Activated T-helper 1 cell treated with Interleukin-2 at 50 U/mL for 16 hours (primary cell): ENCODE measurements at regions not wholly inside any gene's neighbourhood (a gene's known extent, or its start where the extent isn't known, plus 50 kb on each side); places are given as distances from the start of the nearest gene placed in this dataset.
"Not testable (repeated sequence)": the region's sequence is repeated elsewhere in the genome, so short reads cannot be mapped to it uniquely, and the experiment has no call there.

Experiments used
- DNase-seq: peaks from one replicate; pipeline ENCODE4 v3.0.0-alpha.2; 2020; ENCODE audit warnings: low read depth

GRCh38 chr7:39758234-39758970, 135.0 kb downstream of the RALA start:
- DNase-seq: no peak

DNA sequence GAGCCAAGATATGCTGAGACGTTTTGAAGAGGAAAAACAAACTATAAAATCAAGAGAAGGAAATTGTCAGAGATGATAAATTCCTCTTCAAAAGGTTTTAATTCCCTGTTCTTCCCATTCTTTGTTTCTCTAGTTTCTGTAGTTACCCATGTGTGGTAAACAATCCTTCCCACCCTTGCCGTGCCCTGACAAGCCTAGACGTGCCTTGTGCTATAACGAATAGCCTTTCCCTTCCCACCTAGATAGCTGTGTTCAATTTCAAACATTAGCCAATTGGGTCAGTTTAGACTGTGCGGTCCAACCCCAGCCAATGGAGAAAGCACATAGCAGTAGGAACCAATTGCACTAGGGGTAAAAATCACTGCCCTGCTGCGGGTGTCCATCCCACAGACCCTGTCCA, 138.1 kb downstream of the RALA start:
- no peak for DNase-seq

GRCh38 chr7:39762466-39762865, 139.1 kb downstream of the RALA start:
- DNase-seq: not testable (repeated sequence)

- not testable (repeated sequence) for DNase-seq
Measured at GRCh38 chr7:39762881-39763280, 139.5 kb downstream of the RALA start.

GRCh38 chr7:39765833-39766232, 142.5 kb downstream of the RALA start:
- not testable (repeated sequence) for DNase-seq

DNA sequence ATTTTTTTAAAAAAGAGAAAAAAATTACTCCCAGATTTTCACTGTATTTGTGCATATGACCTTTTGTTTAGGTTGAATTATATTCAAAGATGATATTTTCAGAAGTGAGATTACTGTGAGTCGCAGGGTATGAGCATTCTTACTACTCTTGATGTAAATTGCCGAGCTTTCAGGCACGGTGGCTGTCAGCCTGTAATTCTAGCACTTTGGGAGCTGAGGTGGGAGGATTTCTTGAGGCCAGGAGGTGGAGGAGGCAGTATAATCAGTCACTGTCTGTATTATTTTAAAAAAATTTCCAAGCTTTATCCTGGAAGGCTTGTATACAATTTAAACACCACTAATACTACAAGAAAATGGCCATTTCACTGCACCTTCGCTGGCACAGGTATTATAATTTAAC, 145.1 kb downstream of the RALA start:
- DNase-seq: not testable (repeated sequence)

- DNase-seq: not testable (repeated sequence)
Measured at GRCh38 chr7:39774341-39774851, 151.0 kb downstream of the RALA start.

DNA sequence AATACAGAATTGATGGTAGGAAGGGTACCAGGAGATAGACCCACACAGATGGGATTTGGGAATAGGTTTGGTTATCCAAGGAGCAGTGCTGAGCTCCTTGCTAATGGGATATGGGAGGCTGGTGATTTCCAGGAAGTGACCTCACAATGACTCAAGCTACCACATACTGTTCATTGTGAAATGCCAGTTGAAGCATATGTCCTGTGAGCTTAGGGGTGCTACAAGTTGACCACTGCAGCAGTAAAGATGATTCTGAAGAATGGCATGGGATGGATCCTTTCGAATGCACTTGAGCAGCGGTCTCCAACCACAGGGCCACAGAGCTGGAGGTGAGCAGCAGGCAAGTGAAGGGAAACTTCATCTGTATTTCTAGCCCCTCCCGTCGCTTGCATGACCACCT, 158.2 kb downstream of the RALA start:
- not testable (repeated sequence) for DNase-seq

DNA sequence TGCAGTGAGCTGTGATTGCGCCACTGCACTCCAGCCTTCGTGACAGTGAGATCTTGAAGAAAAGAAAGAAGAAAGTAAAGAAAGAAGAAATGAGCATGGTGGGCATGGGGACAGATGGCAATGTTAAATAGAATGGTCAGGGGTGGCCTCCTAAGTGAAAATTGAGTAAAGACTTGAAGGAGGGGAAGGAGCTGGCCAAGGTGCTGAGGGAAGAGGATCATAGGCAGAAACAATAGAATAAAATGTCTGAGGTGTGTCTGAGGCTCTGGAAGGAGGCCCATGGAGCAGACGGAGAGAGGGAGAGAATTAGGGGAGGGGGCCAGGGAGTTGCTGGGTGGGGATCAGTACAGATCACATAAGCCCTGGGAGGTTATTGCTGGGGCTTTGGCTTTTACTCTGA, 163.1 kb downstream of the RALA start:
- not testable (repeated sequence) for DNase-seq

DNA sequence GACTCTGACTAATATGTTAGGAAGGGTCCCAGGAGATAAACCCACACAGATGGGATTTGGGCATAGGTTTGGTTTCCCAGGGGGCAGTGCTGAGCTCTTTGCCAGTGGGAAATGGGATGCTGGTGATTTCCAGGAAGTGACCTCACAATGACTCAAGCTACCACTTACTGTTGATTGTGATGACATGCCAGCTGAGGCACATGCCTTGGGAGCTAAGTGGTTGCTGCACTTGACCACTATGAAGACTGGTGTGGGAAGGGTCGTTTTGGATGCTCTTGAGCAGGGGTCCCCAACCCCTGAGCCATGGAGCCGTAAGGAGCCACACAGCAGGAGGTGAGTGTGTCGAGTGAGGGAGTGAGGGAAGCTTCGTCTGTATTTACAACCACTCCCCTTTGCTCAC, 159.0 kb upstream of the CDK13 start:
- not testable (repeated sequence) for DNase-seq

DNA sequence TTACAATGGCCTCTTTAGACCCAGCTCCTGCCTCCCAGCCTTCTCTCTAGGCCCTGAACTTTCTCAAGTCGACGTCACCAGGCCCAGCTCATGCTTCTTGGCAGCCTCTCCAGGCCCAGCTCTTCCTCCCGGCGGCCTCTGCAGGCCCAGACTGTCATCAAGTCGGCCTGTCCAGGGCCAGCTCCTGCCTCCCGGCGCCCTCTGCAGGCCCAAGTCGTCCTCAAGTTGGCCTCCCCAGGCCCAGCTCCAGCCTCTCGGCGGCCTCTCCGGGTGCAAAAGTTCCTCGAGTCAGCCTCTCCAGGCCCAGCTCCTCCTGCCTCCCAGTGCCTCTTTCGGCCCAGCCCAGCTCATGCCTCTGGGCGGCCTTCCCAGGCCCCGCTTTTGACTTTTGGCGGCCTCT, 158.1 kb upstream of the CDK13 start:
- DNase-seq: not testable (repeated sequence)

- not testable (repeated sequence) for DNase-seq
Measured at GRCh38 chr7:39793026-39793425, 157.0 kb upstream of the CDK13 start.

GRCh38 chr7:39793851-39794250, 156.2 kb upstream of the CDK13 start:
- not testable (repeated sequence) for DNase-seq

- not testable (repeated sequence) for DNase-seq
Measured at GRCh38 chr7:39796947-39797346, 153.1 kb upstream of the CDK13 start.

- not testable (repeated sequence) for DNase-seq
Measured at GRCh38 chr7:39798077-39798476, 152.0 kb upstream of the CDK13 start.

DNA sequence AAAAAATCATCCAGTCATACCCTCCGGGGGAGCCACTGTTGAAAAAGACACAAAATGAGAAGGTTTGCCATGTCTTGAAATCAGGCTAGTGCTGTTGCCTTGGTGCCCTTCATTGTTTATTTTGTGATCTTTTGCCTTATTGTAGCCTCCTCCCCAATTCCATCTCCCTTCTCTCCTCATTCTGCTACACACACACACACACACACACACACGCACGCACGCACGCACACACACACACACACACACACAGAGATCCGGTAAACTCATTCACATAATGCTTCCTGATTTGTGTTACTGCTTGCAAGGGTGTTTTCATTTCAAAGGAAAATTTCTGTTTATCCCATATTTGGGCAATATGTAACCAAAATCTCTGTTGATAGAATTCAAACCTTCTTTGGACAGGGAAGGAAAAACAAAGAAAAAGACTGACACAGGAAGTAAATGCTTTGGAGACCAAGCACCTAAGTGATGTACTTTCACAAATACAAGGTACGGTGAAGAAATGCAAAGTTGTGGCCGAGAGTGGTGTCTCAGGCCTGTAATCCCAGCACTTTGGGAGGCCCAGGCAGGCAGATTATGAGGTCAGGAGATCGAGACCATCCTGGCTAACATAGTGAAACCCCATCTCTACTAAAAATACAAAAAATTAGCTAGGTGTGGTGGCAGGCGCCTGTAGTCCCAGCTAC, 141.1 kb upstream of the CDK13 start:
- DNase-seq: no peak

- DNase-seq: no peak
Measured at GRCh38 chr7:39810204-39810642, 139.8 kb upstream of the CDK13 start.

- DNase-seq: no peak
Measured at GRCh38 chr7:39810710-39811109, 139.3 kb upstream of the CDK13 start.

DNA sequence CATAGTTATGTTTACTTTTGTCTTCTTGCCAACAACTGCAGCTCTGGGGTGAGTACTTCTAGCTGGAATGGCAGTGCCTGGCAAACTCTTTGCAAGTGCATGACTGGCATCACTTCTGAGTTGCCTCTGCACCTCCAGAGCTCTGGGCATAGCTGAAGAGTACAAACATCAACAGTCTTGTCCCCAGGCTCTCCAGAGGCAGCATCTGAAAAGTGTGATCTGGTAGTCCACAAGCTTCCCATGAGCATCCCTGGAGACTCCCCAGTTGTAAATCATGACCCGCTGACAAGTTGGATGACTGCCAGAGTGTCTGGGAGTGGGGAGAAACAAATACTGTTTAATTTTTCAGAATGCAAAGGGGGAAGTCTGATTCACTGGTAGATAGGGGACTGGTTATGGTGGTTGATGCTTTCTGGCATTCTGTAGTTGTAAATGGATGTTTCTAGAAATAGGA, 138.9 kb upstream of the CDK13 start:
- no peak for DNase-seq

DNA sequence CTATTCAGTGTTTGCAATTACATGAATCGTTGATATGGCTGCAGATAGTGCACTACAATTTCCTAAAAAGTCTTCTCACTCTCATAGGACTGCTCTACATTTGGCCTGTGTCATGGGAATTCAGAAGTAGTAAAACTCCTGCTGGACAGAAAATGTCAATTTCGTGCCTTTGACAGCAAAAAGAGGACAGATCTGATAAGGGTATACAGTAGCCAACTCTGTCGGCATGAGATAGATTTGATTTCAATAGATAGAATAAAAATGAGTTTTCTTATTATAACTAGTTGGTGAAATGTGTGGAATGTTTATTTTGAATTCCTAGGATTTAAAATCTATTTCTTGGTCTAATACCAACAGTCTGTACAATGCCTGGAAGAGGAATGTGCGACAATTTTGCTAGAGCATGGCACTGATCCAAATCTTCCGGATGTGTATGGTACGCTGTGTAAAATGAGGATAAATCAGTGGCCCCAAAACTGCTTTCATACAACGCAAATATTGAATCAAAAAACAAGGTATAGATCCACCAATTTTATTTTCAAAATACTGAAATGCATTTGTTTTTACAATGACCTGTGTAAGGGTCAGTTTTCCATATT, 133.5 kb upstream of the CDK13 start:
- no peak for DNase-seq

DNA sequence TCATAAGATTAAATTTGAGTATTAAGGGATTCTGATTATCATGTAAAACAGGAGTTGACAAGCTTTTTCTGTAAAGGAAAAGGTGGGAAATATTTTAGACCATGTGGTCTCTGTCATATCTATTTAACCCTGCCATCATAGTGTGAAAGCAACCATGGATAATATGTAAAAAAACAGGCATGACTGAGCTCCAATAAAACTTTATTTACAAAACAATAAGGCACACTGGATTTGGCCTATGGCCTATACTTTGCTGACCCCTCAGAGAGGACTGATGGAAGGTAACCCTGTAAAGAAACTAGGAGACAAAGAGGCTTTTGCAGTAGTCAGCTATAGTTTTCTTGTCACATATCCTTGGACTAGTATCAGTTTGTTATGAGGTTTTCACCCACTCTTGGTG, 130.5 kb upstream of the CDK13 start:
- DNase-seq: no peak

DNA sequence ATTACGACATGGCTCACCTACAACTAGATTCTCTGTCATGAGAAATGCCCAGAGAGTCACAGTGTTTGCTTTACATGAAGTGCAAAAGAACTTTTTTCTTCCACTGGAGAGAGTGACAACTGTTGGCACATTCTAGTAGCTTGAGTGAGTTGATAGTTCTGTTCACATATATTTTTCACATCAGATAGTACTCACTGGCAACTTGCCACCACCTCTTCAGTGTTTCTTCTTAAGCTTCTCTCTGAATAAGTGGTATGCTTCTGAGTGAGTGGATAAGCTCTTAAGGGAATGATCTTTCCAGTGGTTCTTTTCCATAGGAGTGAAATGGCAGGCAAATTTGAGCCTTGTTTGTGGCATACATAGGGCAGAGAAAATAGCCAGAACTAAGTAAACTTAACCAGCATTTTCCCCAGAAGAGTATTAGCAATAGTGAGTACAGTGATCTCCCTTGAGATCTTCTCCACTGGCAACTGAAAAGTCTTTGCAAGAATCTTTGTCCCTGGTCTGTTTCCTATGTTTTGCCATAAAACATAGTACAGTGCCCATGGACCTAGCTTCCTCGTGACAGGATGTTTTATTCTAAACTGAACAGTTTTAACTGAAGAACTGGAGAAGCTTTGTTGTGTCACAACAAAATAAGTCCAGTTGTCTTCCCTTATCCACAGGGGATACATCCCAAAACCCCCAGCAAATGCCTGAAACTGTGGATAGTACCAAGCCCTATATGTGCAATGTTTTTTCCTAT, 125.4 kb upstream of the CDK13 start:
- DNase-seq: no peak
